HL-60 (cell line): ENCODE measurements at regions not wholly inside any gene's neighbourhood (a gene's known extent, or its start where the extent isn't known, plus 50 kb on each side); places are given as distances from the start of the nearest gene placed in this dataset.

Source experiments
- DNase-seq, 2 experiments: peaks; one replicate each; pipeline ENCODE4 v3.0.0-alpha.2; 2010 to 2020; ENCODE audit warnings: low read depth in 1 of 2, low spot score in 1 of 2
- H3K27ac ChIP-seq: fragments of 250-450 bp; sonication (Bioruptor Pico); replicated peaks from 2 replicates; pipeline ENCODE4 v1.5.1; 2020; ENCODE audit warnings: mild to moderate bottlenecking, moderate library complexity
- H3K27me3 ChIP-seq: fragments of 250-450 bp; sonication (Bioruptor Pico); 2 replicates; pipeline ENCODE4 v1.5.1; 2021; ENCODE audit warnings: mild to moderate bottlenecking, moderate library complexity; ENCODE audit not compliant: insufficient read depth, poor library complexity, severe bottlenecking
- H3K4me3 ChIP-seq: replicated peaks from 2 replicates; pipeline ENCODE4 v1.5.1; 2011; ENCODE audit warnings: mild to moderate bottlenecking, control low read depth, low read length; ENCODE audit not compliant: insufficient read depth
- CTCF ChIP-seq: IDR thresholded peaks from one replicate; pipeline ENCODE4 v1.5.1; 2011; ENCODE audit warnings: low read length, control low read depth, inconsistent platforms; ENCODE audit not compliant: insufficient read depth
- GABPA ChIP-seq: IDR thresholded peaks from 2 replicates; pipeline ENCODE4 v1.6.1; 2012; ENCODE audit warnings: low read depth
- POLR2AphosphoS5 ChIP-seq: IDR thresholded peaks from 2 replicates; pipeline ENCODE4 v1.6.1; 2012; ENCODE audit warnings: low read depth
- SPI1 ChIP-seq: IDR thresholded peaks from 2 replicates; pipeline ENCODE4 v1.6.1; 2012; ENCODE audit warnings: low read depth, mild to moderate bottlenecking, borderline replicate concordance
- TF ChIP-seq, protein P1 (sequence below): IDR thresholded peaks from 2 replicates; pipeline ENCODE4 v1.6.1; 2012; ENCODE audit warnings: low read depth; ENCODE audit not compliant: insufficient replicate concordance

- TF ChIP-seq SPI1 (no peak), POLR2AphosphoS5 (no peak), CTCF (no peak), GABPA (no peak)
- TF ChIP-seq, protein P1, sequence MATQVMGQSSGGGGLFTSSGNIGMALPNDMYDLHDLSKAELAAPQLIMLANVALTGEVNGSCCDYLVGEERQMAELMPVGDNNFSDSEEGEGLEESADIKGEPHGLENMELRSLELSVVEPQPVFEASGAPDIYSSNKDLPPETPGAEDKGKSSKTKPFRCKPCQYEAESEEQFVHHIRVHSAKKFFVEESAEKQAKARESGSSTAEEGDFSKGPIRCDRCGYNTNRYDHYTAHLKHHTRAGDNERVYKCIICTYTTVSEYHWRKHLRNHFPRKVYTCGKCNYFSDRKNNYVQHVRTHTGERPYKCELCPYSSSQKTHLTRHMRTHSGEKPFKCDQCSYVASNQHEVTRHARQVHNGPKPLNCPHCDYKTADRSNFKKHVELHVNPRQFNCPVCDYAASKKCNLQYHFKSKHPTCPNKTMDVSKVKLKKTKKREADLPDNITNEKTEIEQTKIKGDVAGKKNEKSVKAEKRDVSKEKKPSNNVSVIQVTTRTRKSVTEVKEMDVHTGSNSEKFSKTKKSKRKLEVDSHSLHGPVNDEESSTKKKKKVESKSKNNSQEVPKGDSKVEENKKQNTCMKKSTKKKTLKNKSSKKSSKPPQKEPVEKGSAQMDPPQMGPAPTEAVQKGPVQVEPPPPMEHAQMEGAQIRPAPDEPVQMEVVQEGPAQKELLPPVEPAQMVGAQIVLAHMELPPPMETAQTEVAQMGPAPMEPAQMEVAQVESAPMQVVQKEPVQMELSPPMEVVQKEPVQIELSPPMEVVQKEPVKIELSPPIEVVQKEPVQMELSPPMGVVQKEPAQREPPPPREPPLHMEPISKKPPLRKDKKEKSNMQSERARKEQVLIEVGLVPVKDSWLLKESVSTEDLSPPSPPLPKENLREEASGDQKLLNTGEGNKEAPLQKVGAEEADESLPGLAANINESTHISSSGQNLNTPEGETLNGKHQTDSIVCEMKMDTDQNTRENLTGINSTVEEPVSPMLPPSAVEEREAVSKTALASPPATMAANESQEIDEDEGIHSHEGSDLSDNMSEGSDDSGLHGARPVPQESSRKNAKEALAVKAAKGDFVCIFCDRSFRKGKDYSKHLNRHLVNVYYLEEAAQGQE: no peak
These were observed 99.9 kb downstream of the BANF2 start for GRCh38 chr20:17799575-17800227.

DNA sequence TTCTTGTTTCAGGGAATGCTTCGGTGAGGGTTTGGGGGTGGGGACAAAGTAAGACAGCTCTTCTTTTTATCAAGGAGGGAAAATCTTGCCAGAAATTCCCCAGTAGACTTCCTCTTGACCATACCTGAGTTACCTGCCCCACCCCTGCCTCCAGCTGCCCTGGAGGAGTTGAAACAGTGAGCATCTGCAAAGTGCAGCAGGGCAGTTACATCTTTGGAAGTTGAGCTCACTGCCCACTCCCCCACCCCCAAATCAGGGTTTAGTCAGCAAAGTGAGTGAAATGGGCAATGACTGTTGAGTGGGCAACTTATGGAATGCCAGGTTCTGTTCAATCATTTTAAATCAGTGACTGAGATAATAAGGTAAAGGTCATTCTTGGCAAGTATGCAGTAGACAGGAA is 98.8 kb downstream of the BANF2 start:
- Histone ChIP-seq H3K27ac (no peak overlapping the region), H3K27me3 (no peaks in the 10 kb centered on the region), H3K4me3 (no peak overlapping the region)
- TF ChIP-seq POLR2AphosphoS5: no peak
- TF ChIP-seq, protein P1: no peak
- no peak for TF ChIP-seq SPI1
- TF ChIP-seq GABPA: no peak
- TF ChIP-seq CTCF: no peak
- no peak for DNase-seq

More at GRCh38 chr20:17799575-17800227, 99.9 kb downstream of the BANF2 start:
- H3K27ac ChIP-seq: no peak overlapping the region
- no peak for DNase-seq
- H3K27me3 ChIP-seq: no peaks in the 10 kb centered on the region
- H3K4me3 ChIP-seq: no peak overlapping the region

- Histone ChIP-seq H3K27me3 (no peaks in the 10 kb centered on the region), H3K27ac (no peak overlapping the region), H3K4me3 (no peak overlapping the region)
- TF ChIP-seq CTCF (no peak), GABPA (no peak), SPI1 (no peak), POLR2AphosphoS5 (no peak)
- TF ChIP-seq, protein P1: no peak
- DNase-seq: no peak
These were observed 97.8 kb downstream of the BANF2 start for GRCh38 chr20:17797579-17797978.
